BE2C (cell line): ENCODE measurements at regions not wholly inside any gene's neighbourhood (a gene's known extent, or its start where the extent isn't known, plus 50 kb on each side); places are given as distances from the start of the nearest gene placed in this dataset.

Experiments
- DNase-seq: peaks from one replicate; pipeline ENCODE4 v3.0.0-alpha.2; 2020
- H3K27me3 ChIP-seq: fragments of 250-450 bp; sonication (Bioruptor Pico); 2 replicates; pipeline ENCODE4 v1.5.1; 2020; ENCODE audit warnings: mild to moderate bottlenecking
- H3K36me3 ChIP-seq: fragments of 250-450 bp; sonication (Bioruptor Pico); 2 replicates; pipeline ENCODE4 v1.5.1; 2020; ENCODE audit warnings: mild to moderate bottlenecking
- H3K4me1 ChIP-seq: fragments of 250-450 bp; sonication (Bioruptor Pico); 2 replicates; pipeline ENCODE4 v1.5.1; 2020
- H3K4me3 ChIP-seq: 2 replicates; pipeline ENCODE4 v1.5.1; 2011; ENCODE audit warnings: low read depth, low read length
- H3K9me3 ChIP-seq: fragments of 250-450 bp; sonication (Bioruptor Pico); 2 replicates; pipeline ENCODE4 v1.5.1; 2020
- CTCF ChIP-seq: IDR thresholded peaks from 2 replicates; pipeline ENCODE4 v1.5.1; 2012; ENCODE audit warnings: mild to moderate bottlenecking, low read depth, low read length

GRCh38 chr13:73898276-73898675 lies 235.9 kb downstream of the KLF12 start:
- no peaks in the 10 kb centered on the region for H3K36me3 ChIP-seq
- H3K4me3 ChIP-seq, result no peak overlapping the region
- peaks cover 47% of the 10 kb centered on the region for H3K4me1 ChIP-seq
- H3K9me3 ChIP-seq, result no peaks in the 10 kb centered on the region
- DNase-seq, result peak; percentile 20
- no peaks in the 10 kb centered on the region for H3K27me3 ChIP-seq
- no peak for TF ChIP-seq CTCF

GRCh38 chr13:73894995-73895571 lies 239.1 kb downstream of the KLF12 start:
- Histone ChIP-seq H3K4me3 (no peak overlapping the region), H3K27me3 (no peaks in the 10 kb centered on the region), H3K4me1 (peaks cover 23% of the 10 kb centered on the region), H3K36me3 (no peaks in the 10 kb centered on the region), H3K9me3 (no peaks in the 10 kb centered on the region)
- DNase-seq, result no peak
- no peak for TF ChIP-seq CTCF

GRCh38 chr13:73893833-73894232 lies 240.4 kb downstream of the KLF12 start:
- TF ChIP-seq CTCF, result no peak
- Histone ChIP-seq H3K9me3 (no peaks in the 10 kb centered on the region), H3K4me1 (peaks cover 11% of the 10 kb centered on the region), H3K4me3 (no peak overlapping the region), H3K36me3 (no peaks in the 10 kb centered on the region), H3K27me3 (no peaks in the 10 kb centered on the region)
- no peak for DNase-seq

- H3K27me3 ChIP-seq, result no peaks in the 10 kb centered on the region
- no peak for DNase-seq
- H3K36me3 ChIP-seq, result no peaks in the 10 kb centered on the region
- H3K9me3 ChIP-seq, result no peaks in the 10 kb centered on the region
- no peak for TF ChIP-seq CTCF
- H3K4me1 ChIP-seq, result no peaks in the 10 kb centered on the region
- H3K4me3 ChIP-seq, result no peak overlapping the region
These were observed 242.4 kb downstream of the KLF12 start for GRCh38 chr13:73891805-73892204.

- no peaks in the 10 kb centered on the region for H3K27me3 ChIP-seq
- H3K4me3 ChIP-seq, result no peak overlapping the region
- H3K9me3 ChIP-seq, result no peaks in the 10 kb centered on the region
- peaks cover 16% of the 10 kb centered on the region for H3K4me1 ChIP-seq
- H3K36me3 ChIP-seq, result no peaks in the 10 kb centered on the region
- no peak for TF ChIP-seq CTCF
- DNase-seq, result no peak
These were observed 251.0 kb downstream of the KLF12 start for GRCh38 chr13:73883162-73883561.

- TF ChIP-seq CTCF, result no peak
- peaks cover 16% of the 10 kb centered on the region for H3K4me1 ChIP-seq
- H3K4me3 ChIP-seq, result no peak overlapping the region
- DNase-seq, result no peak
- no peaks in the 10 kb centered on the region for H3K36me3 ChIP-seq
- H3K9me3 ChIP-seq, result no peaks in the 10 kb centered on the region
- no peaks in the 10 kb centered on the region for H3K27me3 ChIP-seq
These were observed 253.8 kb downstream of the KLF12 start for GRCh38 chr13:73880365-73880764.
